CD4-positive, alpha-beta T cell treated with Interleukin-12 subunit alpha and Interleukin-12 subunit beta, for 1 hour (primary cell): ENCODE measurements at regions not wholly inside any gene's neighbourhood (a gene's known extent, or its start where the extent isn't known, plus 50 kb on each side); places are given as distances from the start of the nearest gene placed in this dataset.

Source experiments
- DNase-seq: peaks from one replicate; pipeline ENCODE4 v3.0.0-alpha.2; 2020

DNA sequence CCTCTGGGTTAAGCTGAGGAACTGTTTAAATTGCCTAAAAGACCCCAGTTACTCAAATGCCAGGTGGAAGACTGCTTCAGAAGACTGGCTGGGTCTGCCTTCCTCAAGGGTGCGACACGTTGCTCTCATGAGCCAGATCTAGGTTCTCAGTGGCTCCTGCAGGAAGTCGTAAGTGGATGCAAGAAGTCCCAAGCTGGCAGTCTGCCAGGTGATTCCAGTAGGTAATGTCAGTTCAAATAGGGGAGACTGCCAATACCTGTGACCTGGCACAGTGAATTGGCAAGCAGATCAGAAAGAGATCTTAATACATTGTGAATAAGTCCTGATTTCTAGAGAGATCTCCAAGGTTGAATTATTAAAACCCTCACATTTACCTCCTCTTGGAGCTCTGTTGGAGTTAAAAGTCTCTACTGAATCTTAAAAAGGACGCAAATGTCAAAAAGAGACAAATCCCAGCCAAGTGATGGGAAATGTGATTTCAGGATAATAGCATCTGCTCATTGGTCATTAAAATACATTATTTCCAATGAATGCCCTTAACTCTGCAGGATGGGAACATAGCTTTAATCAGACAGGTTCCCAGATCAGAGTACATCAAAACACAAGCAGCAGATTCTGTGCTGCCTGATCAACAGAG lies 98.8 kb upstream of the FRMD6 start:
- DNase-seq: no peak

- no peak for DNase-seq
These were observed 97.3 kb upstream of the FRMD6 start for GRCh38 chr14:51554339-51554920.

DNA sequence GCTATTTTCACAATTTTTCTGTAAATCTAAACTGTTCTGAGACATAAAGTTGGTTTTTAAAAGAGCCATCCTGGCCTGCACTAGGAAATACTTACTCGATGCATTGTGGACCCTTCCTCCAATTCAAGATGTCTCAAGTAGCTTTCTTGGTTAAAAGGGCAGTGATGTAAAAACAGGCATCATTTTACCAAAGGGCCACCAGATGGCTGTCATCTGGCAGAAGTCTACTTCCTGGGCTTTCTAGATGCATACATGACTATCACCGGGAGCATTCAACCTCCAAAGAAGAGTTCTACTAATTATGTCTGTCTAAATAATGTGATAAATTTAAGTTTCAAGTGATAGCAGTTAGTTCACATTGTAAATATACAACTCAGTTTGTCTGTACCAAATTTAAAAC lies 96.8 kb upstream of the FRMD6 start:
- no peak for DNase-seq

DNA sequence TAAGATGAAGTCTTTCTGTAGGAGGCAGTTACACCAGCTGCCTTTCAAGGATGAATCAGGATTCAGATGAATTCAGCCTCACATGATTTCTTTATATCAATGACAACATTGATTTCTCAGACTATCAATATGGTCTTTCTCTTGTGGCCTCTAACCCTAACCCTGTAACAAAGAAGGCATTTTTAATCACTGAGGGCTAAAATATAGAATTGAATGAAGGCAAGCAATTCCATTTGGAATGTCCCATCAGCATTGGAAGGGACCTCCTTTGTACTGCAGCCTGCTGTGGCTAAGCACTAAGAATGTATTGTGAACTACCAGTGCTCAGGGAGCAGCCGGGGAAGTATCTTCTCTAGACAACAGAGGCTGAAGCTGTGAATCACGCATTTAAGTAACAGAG lies 90.6 kb upstream of the FRMD6 start:
- no peak for DNase-seq

DNA sequence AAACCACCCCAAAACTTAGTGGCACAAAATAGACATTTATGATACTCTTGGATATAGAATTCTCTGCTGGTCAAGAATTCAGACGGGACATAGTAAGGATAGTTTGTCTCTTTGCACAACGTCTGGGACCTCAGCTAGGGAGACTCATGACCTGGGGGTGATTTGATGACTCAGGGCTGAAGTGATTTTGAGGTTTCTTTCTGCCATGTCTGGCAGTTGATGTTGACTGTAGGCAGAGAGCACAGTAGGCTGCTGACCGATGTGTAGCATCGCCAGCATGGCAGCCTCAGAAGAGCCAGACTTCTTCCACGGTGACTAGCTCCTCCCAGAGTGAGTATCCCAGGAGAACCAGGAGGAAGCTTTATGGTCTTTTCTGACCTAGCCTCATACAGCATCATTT lies 88.9 kb upstream of the FRMD6 start:
- DNase-seq: no peak

- DNase-seq: no peak
These were observed 88.2 kb upstream of the FRMD6 start for GRCh38 chr14:51563560-51563959.

DNA sequence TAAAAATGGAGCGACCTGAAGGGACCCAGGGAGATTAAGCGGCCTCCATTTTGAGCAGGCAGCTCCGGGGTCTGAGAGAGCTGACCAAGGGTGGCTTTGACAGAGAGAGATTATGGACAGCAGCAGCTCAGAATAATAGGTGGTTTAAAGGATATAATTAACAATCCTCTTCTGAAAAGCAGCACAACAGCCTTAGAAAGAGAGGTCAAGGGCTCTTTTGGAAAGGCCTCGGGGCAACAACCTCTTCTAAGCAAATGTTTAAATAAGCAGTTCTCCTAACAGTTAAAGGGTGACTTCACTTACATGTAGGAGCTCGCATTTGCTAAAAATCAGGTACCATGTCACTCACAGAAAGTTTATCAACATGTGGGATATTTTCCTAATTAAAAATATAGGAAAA lies 87.2 kb upstream of the FRMD6 start:
- no peak for DNase-seq

DNA sequence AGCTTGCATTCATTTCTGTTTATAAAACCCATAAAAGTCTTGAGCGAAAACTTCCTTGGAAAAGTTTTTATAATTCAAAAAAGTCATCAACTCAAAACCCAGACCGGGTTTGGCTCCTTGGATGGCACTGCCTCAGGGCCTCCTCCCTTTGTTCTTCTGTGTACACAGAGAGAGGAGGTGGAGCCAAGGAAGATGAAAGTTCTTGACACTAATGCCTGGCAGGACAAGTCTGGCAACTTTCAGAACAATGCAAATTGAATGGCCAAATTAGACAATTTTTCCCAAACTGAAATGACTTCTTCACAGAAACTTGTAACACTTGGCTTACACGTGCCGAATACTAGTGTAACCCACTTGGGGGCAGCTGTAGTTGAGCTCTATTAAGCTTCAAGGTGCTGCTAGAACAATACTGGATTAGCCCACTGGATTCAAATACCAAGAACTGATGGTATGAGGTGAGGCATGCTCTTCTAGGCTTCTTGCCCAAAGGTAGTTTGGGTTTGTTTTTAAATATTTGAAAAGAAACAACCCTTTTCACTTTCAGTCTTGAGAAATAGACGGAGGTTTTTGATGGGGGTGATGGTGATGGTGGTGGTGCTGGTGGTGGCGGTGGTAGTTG lies 86.6 kb upstream of the FRMD6 start:
- no peak for DNase-seq

GRCh38 chr14:51566831-51567582 lies 84.7 kb upstream of the FRMD6 start:
- DNase-seq: peak; percentile 6

DNA sequence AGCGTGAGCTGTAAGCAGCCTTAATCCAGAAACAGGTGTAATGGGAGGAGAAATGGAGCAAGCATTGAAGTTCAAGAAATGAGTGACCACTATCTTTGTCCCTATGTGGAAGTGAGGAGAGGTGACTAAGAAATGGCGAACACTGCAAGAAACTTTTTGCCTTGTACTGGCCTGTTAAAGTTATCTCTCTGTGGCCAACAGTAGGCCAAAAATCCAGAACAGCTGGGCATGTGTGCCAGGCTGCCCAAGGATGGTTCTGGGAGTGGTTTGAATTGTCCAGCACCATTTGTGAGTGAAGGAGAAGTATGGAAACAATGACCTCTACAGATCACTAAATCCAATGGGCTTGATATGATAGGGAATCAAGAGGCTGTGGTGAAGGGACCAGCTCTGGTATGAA lies 83.3 kb upstream of the FRMD6 start:
- no peak for DNase-seq

DNA sequence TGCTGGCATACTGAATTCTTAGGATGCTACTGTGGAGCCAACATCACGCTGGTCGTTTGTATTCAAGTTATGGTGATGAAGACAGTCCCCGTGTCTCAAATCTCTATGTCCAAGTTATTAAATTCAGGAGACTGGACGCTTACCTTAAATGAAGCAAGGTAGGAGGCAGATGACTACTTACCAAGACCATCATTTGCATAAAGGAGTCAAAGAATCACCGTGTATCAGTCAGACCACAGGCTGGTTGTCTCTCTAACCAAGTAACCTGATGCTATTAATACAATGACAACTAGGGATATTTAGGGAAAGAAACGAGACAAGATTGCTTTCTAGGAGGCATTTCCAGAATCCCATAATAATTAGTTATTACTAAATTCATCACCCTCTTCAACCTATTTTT lies 78.1 kb upstream of the FRMD6 start:
- DNase-seq: no peak

- no peak for DNase-seq
These were observed 77.7 kb upstream of the FRMD6 start for GRCh38 chr14:51574009-51574408.

DNA sequence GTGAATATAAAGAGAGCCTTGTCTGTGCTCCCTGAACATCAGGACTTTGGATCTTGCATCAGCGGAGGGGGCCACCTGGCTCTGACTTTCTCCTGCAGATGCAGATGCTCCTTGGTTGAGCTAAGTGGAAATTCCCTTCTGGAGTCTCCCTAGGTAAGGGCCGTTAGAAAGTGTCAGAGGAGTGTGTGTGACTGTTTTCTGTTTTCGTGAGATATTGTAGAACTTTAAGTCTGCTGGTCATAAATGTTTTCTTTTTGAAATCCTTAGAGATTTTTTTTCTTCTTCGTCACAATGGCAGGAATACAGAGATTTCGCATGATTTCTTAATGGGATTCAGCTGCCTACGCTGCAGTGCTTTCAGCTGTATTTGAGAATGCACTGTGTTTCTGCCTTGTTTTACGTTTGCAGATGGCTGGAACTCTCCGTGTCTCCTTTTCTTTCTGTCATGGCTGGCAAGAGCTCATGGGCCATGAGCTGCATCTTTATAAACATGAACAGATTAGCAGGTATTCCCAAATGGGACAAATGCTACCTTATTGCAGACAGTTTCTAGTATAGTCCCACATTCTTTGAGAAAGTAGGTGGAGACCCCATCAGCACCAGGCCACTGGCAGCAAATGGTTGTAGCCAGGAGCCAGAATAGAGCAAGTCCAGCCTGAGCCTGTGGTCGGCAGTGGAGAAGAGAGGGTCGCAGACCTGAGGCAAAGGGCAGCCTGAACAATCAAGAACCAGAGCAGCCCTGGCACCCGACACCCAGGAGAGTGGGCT lies 76.2 kb upstream of the FRMD6 start:
- no peak for DNase-seq

- DNase-seq: no peak
These were observed 75.6 kb upstream of the FRMD6 start for GRCh38 chr14:51576117-51576430.

GRCh38 chr14:51576879-51577278 lies 74.8 kb upstream of the FRMD6 start:
- no peak for DNase-seq

GRCh38 chr14:51578853-51579252 lies 72.9 kb upstream of the FRMD6 start:
- DNase-seq: no peak

GRCh38 chr14:51581017-51581881 lies 70.5 kb upstream of the FRMD6 start:
- no peak for DNase-seq

- DNase-seq: no peak
These were observed 69.3 kb upstream of the FRMD6 start for GRCh38 chr14:51582437-51582836.

- DNase-seq: no peak
These were observed 66.7 kb upstream of the FRMD6 start for GRCh38 chr14:51585055-51585454.

DNA sequence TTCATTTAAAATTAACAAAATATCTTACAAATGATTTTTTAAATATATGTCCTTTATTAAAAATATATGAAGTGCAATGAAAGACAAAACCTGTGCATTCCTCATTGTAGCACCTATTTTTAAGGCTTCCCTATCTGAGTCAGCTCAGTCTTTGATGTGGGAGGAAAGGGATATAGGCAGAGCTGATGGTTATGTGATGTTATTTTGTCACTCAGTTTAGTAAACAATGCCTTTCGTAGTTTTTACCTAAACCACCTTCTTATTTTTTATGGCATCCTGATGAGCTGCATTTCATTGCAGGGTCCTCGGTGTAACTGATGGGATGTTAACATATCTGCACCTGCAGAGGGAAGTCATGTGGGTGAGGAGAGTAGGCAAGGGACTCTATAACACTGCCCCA lies 58.9 kb upstream of the FRMD6 start:
- no peak for DNase-seq

DNA sequence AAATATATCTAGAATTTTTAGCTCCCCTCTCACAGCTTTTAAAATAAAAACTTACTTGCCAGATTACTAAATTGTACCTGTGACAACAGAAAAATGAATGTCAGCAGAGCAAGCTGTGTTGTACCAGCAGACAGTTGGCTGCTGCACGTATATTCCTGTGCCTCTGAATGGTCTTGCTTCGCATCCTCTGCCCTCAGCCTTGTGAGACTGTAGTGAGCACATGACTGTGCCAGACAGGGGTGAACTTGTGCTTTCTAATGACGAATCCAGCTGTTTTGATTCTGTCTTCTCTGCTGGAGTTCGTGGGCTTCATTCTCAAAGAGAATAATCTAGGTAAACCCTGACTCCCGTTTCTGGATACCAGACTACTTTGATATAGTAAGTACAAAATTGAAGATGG lies 58.3 kb upstream of the FRMD6 start:
- no peak for DNase-seq

DNA sequence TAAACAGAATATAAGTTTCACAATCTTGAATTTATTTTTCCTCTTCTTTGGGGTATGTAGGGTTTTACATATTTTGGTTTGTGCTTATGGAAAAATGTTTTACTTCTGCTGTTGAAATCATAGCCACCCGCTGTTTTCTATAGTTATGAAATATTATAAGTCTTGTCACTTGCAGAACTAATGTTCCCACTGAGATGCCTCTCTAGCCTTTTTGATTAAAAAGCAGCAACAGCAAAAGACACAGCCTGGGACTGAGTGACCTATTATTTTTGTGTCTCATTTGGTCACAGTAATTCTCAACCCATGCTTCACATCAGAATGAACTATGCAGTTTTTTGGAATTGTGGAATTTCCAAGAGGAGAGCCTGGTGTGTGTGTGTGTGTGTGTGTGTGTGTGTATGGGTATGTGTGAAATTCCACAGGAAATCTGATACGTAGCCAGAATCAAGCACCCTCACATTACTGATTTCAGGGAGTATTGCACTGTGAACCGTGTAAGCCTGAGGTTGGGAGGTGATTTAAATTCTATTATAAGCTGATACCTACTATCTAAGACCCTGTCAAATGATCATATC lies 55.7 kb upstream of the FRMD6 start:
- DNase-seq: no peak
